Kasumi-1 (cell line): ENCODE measurements at regions not wholly inside any gene's neighbourhood (a gene's known extent, or its start where the extent isn't known, plus 50 kb on each side); places are given as distances from the start of the nearest gene placed in this dataset.
A peak's percentile ranks its signal among the peaks of the same experiment; 100 is the strongest.

ENCODE experiments used
- DNase-seq, 2 experiments: peaks; one replicate each; lab custom pipeline; 2025; lab: John Stamatoyannopoulos, UW

GRCh38 chr2:241942416-241943208, 73.1 kb downstream of the RTP5 start:
- DNase-seq, result no peak

- DNase-seq, result no peak
Measured at GRCh38 chr2:241943209-241943850, 73.8 kb downstream of the RTP5 start.

DNA sequence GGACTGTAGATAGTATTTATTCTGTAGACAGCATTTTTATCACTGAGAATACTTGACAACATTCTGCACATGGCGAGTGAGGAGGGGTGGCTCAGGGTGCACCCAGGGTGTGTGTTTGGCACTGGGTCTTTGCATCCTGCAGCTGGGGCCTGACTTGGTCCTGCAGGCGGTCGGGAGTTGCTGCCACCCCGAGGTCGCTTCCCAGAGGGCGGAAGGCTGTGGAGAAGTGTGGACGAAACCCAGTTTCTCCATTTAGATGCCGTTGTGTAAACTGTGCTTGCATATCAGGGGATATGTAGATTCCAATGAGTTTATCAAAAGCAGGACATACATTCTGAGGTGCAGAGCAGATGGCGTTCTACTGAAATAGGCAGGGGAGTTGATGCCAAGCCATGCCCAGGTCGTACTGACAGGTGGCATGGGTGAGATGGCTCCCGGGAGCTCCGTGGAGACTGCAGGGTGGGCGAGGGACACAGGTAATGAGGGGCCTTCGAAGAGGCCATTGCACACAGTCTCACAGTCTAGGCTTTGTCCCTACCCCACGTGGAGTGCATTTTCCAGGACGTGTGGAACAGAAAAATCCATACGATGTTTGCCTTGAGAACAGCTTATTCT, 74.5 kb downstream of the RTP5 start:
- no peak for DNase-seq

GRCh38 chr2:241944821-241945220, 75.3 kb downstream of the RTP5 start:
- no peak for DNase-seq

- DNase-seq, result no peak
Measured at GRCh38 chr2:241945311-241945710, 75.8 kb downstream of the RTP5 start.

GRCh38 chr2:241945803-241946202, 76.3 kb downstream of the RTP5 start:
- DNase-seq, result no peak

DNA sequence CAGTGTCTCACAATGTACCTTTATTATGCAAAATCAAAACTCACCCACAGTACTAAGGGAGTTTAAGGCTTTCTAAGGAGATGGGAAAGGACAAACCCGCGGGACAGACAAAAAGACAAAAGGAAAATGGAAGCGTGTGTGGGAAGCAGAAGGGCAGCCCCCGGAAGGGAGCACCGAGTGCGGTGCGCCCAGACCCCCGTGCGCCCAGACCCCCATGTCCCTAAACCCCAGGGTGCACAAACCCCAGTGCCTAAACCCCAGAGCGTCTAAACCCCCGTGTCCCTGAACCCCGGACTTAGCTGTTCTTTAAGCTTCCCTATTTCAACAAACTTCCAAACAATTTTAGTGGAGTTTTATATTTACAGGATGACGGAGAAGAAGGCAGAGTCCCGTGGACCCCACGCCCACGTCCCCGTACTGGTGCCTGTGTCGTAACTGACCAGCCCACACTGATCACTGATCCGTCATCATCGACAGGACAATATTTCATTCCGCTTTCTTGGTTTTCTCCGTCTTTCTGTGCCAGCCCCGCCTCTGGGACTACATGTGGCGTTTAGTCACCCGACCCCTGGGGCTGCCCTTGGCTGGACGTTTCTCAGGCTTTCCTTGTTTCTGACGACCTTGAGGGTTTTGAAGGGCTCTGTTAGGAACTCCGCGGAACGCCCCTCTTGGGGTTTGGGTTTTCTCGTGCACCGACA, 76.9 kb downstream of the RTP5 start:
- DNase-seq, result no peak

DNA sequence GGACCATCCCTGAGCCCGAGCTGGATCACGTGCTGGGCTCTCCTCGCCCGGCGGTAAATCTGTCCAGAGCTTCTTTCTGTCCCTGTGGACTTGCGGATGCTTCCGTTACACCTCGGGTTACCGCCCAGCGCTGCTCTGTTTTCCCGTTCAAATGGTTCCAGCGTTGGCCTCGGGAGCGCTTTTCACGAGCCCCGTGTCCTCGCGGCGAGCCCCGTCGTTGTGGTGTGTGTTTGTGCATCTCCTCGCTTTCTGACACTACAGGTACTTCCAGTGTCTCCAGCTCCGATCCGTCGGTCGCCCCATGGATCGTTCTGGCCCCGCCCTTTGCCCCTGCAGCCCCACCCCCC, 77.4 kb downstream of the RTP5 start:
- no peak for DNase-seq

DNA sequence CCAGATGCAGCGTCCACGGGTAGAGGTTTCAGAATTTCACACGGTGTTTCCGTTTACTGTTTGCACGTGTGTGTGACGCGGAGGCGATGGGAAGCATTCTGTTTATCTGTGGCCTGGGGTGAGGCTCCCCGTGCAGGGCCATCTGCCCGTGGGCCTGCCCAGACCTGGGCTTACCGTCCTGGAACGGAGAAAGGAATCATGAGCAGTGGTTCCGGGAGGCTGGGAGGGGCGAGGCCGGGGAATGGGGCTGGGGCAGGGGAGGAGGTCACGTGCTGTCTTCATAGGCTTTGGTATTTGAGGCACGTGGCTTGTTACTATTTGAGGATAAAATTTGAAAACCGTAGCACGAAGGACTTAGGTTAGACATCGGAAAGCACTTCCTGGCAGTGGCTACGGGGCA, 77.9 kb downstream of the RTP5 start:
- no peak for DNase-seq

DNA sequence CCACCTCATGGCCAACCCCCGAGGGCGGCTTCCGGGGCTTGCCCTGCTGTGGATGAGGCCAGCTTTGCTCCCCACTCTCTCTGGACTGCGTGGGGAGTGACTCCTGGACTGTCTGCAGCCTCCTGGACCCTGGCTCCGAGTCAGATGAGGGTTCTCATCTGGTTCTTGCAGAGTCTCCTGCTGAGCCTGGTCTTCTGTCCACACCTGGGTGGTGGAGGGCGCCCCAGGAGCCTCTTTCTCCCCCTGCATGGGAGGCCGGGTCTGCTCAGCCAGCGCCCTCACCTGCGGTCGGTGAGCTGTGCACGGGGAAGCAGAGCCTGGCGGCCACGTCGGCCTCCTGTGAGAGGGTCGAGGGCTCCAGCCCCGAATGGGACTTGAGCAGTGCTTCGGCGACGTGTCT, 78.3 kb downstream of the RTP5 start:
- no peak for DNase-seq

DNA sequence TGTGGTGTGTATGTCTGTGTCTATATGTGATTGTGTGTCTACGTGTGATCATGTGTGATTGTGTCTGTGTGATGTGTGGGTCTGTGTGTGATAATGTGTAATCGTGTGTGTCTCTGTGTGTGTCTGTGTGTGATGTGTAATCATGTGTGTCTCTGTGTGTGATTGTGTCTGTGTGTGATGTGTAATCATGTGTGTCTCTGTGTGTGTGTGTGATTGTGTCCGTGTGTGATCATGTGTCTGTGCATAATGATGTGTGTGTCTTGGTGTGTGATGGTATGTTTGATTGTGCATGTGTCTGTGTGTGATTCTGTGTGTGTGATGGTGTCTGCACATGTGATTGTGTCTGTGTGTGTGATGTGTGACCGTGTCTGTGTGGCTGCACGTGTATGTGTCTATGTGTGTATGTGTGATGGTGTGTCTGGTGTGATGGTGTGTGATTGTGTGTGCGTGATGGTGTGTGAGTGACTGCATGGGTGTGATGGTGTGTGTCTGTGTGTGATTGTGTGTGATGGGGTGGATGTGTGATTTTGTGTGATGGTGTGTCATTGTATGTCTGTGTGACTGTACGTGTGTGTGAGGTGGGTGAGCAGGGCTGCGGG, 78.9 kb downstream of the RTP5 start:
- DNase-seq, result no peak

DNA sequence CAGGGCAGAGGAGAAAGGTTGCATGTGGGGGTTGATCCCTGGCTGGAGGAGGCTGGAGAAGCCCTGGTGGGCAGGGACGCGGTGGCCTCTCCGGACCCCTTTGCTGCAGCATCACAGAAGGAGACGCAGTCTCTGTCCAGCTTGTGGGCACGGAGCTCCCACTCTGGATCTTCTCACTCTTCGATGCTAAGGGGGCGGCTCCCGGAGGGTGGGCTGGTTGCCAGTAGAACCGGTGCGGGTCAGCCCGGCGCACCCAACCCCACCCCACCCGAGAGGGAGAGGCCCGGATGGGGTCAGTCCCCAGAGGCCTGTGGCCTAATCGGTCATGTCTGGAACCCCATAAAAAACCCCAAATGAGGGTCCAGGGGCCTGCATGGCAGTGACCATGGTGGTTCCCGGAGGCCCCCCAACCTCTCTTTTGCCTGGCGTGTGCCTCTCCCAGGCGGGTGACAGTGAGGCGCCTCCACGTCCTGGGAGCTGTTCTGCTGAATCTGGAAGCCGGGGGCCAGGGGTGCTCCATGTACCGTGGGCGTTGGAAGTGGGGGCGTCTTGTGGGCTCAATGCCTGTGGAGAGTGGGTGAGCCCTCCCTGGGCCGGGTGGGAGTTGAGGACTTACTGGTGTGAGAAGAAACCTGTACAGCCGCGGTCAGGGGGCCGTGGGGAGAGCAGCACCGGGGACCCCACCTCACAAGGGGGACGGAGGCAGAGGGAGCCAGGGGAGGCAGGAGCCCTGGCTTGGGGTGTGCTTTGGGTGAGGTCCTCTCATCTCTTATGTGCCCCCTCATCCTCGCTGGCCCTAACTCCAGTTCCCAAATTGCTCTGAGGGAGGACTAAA, 79.6 kb downstream of the RTP5 start:
- DNase-seq, result no peak

- no peak for DNase-seq
Measured at GRCh38 chr2:241949736-241950412, 80.3 kb downstream of the RTP5 start.

- peak; percentile 2 for DNase-seq
Measured at GRCh38 chr2:241950413-241951315, 81.1 kb downstream of the RTP5 start.

DNA sequence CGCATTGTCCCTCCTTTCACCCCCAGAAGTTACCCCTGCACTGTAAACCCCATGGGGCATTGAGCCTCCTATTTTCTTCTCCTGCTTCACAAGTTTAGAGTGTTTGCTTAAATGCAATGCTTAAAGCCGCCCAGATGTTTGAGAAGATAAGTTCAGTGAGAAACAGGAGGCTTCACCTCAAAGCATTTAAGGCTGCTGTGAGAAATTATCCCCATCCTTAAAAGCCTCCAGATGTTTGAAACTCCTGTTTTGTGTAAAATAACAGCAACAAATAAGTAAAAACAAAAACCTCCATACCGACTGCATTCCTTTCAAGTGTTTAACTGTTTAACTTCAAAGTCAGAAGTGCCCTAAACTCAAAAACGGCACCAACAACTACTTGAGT, 81.8 kb downstream of the RTP5 start:
- DNase-seq, result no peak

GRCh38 chr2:241951920-241952319, 82.4 kb downstream of the RTP5 start:
- no peak for DNase-seq

GRCh38 chr2:241952816-241953215, 83.3 kb downstream of the RTP5 start:
- DNase-seq, result no peak

DNA sequence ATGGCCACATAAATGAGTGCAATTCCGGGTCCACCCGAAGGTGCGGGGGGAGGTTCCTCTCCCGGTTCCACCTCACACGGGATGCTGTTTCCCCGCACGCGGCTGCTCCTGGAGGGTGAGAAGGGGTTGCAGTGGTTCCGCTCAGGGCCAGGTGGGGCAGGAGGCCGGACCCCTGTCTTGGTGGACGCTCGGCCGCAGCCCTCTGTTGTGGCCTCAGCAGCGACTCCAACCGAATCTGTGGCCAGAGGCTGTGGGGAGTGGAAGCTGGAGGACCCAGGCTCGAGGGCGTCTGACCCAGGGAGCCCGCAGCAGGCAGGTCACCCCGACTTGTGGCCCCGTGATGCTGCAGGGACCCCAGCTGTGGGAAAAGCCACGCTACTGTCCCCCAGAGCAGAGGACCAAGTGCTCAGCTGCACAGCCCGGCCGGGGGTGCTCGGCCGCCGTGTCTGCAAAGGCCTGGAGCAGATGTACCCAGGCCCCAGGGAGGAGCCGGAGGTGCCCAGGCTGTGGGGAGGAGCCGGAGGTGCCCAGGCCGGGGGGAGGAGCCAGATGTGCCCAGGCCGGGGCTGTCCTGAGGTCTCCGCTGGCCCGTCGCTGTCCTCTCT, 83.9 kb downstream of the RTP5 start:
- DNase-seq, result no peak

GRCh38 chr2:241956521-241957110, 87.1 kb downstream of the RTP5 start:
- no peak for DNase-seq
